ENCODE measurements at regions not wholly inside any gene's neighbourhood (a gene's known extent, or its start where the extent isn't known, plus 50 kb on each side); places are given as distances from the start of the nearest gene placed in this dataset.

DNA sequence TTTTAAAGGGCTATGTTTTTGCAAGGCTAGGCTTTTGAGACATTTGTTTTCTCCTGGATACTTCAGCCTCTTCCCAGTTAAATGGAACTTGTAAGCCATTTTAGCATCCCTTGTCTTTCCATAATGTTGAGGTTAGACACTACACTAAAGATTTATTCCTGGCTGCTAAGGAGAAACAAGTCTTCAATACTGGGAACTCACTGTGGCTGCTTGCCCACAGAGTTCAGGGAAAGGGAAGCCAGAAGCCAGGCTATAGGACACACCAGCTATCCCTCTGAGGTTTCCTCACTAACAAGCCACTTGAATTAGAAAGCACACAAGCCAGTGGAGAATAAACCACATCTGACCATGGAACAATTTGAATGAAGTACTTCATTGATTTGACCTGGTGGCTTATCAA lies 421.7 kb upstream of the CHRM2 start:
- TF ChIP-seq, protein P1, sequence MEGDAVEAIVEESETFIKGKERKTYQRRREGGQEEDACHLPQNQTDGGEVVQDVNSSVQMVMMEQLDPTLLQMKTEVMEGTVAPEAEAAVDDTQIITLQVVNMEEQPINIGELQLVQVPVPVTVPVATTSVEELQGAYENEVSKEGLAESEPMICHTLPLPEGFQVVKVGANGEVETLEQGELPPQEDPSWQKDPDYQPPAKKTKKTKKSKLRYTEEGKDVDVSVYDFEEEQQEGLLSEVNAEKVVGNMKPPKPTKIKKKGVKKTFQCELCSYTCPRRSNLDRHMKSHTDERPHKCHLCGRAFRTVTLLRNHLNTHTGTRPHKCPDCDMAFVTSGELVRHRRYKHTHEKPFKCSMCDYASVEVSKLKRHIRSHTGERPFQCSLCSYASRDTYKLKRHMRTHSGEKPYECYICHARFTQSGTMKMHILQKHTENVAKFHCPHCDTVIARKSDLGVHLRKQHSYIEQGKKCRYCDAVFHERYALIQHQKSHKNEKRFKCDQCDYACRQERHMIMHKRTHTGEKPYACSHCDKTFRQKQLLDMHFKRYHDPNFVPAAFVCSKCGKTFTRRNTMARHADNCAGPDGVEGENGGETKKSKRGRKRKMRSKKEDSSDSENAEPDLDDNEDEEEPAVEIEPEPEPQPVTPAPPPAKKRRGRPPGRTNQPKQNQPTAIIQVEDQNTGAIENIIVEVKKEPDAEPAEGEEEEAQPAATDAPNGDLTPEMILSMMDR (IDR thresholded peaks at IDR 0.05), result no peak
- TF ChIP-seq EP300 (IDR thresholded peaks at IDR 0.05; ENCODE audit: low read depth), result no peak
- TF ChIP-seq POLR2A (IDR thresholded peaks at IDR 0.05), result no peak
- TF ChIP-seq POLR2AphosphoS5 (IDR thresholded peaks at IDR 0.05), result no peak

Data from transverse colon (tissue), 4 donors.